ENCODE measurements at regions not wholly inside any gene's neighbourhood (a gene's known extent, or its start where the extent isn't known, plus 50 kb on each side); places are given as distances from the start of the nearest gene placed in this dataset.
"Not testable (repeated sequence)": the region's sequence is repeated elsewhere in the genome, so short reads cannot be mapped to it uniquely, and the experiment has no call there.

DNA sequence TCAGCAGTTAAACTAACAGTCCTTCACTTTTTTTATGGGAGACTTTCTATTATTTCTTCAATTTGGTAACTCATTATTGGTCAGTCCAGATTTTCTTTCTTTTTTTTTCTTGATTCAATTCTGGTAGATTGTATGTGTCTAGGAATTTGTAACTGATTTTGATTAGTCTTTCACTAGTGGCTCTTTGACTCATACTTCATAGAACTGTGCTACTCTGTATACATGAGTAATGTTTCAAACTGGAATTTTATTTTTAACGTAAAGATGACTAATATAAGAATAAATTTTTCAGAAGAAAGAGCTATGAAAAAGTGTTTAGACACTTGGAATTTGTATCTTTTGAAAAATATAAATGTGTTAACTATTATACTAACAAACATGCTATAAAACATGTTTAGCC lies 813.0 kb downstream of the TRAM1L1 start:
- no peak for DNase-seq

DNA sequence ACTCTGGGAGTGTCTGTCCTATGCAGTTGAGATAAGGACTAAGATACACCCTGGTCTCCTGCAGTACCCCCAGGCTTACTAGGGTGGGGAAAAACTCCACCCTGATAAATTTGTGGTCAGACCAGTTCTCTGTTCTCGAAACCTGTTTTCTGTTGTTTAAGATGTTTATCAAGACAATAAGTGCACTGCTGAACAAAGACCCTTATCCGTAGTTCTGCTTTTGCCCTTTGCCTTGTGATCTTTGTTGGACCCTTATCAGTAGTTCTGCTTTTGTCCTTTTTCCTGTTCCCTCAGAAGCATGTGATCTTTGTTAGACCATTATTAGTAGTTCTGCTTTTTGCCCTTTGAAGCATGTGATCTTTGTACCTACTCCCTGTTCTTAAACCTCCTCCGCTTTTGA lies 824.4 kb downstream of the TRAM1L1 start:
- not testable (repeated sequence) for DNase-seq

DNA sequence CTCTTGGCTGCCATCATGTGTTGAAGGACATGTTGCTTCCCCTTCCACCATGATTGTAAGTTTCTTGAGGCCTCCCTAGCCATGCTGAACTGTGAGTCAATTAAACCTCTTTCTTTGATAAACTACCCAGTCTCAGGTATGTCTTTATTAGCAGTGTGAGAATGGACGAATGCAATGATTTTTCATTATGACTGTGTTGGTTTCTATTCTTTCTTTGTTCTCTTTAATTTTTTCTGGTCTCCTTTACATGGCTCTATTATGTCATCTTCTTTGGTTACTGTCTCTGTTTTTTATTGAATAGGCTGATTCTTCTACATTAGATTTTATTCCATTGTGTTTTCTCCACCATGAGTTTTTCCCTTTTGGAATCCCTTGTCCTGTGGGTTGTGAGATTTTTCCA lies 840.6 kb downstream of the TRAM1L1 start:
- no peak for DNase-seq

DNA sequence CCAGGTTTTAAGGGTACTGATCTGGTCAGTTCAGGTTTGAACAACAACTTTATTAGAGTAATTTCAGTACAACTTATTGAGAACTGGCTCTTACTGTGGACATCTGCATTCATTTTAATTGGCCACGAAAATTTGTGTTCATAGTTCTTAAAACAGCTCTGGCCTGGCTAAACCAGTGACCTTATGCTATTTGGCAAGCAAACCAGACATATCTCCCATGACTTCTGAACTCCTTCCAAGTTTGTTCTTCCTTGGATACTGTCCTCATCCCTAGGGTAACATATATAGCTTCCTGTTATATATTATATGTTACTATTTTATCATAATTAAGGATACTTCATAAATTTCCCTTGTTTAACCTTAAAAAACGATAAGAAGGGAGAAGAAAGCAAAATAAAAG lies 841.9 kb downstream of the TRAM1L1 start:
- DNase-seq: no peak

DNA sequence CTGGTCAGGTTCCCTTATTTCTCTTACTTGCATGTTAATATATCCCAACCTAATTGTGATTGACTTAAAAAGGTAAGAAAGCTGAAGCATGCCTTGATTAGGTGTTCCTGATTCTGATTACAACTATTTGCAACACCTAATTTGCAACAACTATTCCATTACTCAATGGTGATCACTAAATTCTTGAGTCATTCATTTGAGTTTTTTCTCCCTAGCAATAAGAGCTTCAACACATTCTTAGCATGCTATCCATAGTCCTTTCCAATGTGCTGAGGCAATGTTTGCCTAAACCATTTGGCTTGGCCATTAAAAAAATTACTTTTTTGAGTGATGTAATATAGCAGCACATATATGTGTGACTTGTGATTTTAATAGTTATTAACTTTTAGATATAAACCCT lies 851.4 kb downstream of the TRAM1L1 start:
- DNase-seq: no peak

DNA sequence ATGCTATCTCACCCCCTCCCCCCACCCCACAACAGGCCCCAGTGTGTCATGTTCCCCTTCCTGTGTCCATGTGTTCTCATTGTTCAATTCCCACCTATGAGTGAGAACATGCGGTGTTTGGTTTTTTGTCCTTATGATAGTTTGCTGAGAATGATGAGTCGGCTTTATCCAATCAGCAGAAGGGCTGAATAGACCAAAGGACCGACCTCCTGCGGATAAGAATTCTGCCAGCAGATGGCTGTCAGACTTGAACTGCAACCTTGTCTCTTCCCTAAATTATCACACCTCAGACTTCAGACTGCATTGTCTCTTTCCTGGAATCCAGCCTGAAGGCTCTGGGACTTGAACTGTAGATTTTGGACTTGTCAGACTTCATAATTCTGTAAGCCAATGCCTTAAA lies 853.4 kb downstream of the TRAM1L1 start:
- not testable (repeated sequence) for DNase-seq

DNA sequence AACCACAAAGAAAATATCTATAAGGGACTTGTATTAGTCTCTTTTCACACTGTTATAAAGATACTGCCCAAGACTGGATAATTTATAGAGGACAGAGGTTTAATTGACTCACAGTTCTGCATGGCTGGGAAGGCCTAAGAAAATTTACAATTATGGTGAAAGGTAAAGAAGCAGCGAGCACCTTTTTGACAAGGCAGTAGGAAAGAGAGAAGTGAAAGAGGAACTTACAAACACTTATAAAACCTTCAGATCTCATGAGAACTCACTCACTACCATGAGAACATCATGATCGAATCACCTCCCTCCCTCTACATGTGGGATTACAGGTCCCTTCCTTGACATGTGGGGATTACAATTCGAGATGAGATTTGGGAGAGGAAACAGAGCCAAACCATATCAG lies 856.0 kb downstream of the TRAM1L1 start:
- no peak for DNase-seq

DNA sequence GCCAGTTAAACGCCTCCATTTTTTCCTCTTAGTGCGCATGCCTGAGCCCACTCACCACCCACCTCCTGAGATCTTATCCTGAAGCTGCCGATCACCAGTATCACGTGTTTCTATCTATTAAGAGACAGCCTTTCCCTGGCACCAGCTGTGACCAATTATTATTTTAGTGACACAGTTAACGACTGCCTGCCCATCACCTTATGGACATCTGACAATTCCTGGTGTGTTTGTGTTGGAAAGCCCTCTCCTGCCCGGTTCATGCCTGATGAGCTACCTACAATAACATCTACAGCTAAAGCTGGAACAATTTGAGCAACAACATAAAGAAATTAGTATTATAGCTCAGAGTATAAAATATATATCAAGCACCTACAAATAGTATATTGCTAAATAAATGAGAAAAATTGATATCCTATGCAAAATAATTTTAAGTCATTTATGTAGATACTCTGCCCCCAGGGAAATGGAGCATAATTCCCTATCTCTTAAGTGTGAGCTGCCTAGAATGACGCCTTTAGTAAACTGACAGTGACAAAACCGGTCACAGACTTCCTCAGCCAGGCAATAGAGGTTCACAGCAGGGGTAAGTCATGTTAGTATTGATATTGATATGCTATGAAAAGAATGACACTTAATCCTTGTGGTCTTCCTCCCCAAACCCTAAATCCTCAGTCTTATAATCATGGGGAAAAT lies 862.2 kb downstream of the TRAM1L1 start:
- no peak for DNase-seq

DNA sequence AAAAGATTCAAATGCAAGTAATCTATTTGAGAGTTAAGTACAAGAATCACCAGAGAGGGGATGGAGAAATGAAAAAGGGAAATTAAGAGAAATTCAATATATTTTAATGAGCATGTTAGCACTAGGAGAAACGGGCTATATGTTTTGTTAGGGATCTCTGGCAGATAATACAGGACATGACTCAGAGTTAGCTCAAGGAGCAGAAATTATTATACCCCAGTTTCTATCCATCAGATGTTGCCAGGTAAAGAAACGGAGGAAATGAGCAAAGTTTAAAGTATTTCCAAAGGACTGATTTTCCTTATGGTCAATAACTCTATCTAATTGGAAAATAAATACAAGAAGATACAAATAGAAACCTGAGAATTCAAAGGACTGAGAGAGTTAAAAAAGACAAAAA lies 867.6 kb downstream of the TRAM1L1 start:
- no peak for DNase-seq

DNA sequence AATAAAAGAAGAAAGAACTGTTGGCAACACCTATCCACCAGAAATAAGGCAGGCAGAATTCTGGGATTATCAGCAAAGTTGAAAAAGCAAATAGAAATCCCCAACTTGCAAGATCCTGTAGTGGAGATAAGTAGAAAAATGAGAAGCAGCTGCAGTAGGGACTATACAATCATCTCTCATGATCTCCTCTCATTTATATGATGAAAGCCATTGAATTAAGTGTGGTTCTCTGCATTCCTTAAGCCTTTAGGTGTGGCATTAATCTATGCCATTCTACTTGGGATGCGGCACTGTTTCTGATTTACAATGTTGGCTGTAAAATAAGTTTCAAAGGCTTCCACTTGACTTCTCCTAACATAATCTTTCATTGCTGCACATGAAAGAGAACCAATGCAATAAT lies 869.8 kb downstream of the TRAM1L1 start:
- no peak for DNase-seq

DNA sequence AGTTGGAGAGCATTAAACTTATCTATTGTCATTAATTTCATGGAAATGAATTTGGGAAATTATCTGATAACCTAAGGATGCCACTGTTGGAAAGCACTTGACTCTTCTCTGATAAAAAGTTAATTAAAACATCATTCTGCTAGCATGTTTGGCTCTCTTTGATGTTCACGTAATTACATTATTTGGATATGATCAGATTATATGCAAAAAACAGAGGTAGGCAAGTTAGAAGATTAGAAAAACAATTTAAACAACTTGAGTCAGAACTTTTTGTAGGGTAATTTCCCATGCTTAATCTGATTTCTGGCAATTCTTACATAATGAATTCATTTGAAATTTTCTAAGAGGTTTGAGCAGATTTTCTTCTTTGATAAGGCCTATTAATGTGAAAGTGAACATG lies 882.9 kb downstream of the TRAM1L1 start:
- DNase-seq: no peak

DNA sequence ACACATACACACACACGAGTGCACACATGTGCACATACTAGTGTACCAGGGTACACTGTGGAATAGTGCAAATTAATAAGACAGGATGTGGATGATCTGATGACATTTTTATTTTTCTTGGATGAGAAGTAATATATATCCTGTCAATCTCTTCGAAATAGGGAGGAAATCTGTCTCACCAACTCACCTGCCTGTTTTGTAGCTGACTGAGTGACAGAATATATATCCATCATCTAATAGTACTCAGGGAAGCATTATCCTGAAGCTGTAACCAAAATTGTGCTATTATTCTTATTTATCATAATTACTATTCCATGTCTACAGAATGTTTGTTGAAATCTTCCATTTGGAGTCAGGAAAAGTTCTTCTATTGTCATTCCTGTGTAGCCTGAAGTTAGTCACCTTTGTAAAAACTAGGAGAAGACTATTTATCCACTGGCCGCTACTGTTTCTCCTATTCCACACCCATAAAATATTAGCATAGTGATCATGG lies 888.0 kb downstream of the TRAM1L1 start:
- DNase-seq: no peak

DNA sequence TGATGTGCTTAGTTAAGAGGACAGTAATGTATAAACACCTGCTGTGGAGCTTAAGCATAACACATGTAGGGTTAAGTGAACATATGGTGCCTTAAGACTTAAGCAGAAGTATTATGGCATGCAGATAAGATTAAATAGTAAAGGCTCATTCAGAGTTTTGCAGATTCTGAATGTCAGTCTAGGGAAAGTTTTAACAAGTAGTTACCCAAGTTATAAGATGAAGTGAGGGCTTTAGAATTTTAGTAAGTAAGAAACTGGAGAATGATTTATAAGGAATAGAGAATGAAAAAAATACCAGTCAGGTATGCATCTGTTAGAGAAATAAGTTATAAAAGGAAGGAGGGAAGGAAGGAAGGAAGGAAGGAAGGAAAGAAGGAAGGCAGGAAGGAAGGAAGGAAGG lies 902.1 kb downstream of the TRAM1L1 start:
- DNase-seq: no peak

DNA sequence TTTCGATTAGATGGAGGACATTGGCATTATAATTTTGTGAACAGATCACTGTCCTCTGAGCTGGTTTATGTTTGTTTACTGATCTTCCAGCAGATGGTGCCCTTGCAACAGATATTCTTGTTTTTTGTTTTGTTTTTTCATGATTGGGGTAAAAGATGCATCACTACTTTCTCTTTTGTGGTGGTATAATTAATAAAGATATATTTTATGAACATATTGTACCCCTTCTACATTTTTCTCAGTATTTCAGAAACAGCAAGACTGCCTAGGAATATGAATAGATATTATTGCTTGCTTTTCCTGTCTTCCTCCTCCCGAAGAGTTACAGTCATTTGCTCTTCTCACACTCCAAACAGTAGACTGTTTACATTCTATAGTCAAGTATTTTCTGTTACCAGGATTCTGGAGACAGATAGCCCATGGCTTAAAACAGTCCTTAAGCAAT lies 905.2 kb downstream of the TRAM1L1 start:
- DNase-seq: no peak

DNA sequence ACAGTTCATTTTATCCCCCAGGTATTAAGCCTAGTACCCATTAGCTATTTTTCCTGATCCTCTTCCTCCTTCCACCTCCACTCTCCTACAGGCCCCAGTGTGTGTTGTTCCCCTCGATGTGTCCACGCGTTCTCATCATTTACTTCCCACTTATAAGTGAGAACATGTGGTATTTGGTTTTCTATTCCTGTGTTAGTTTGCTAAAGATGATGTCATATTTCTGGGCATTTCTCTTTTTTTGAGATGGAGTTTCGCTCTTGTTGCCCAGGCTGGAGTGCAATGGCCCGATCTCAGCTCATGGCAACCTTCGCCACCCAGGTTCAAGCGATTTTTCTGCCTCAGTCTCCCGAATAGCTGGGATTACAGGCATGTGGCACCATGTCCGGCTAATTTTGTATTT lies 934.0 kb downstream of the TRAM1L1 start:
- DNase-seq: not testable (repeated sequence)

DNA sequence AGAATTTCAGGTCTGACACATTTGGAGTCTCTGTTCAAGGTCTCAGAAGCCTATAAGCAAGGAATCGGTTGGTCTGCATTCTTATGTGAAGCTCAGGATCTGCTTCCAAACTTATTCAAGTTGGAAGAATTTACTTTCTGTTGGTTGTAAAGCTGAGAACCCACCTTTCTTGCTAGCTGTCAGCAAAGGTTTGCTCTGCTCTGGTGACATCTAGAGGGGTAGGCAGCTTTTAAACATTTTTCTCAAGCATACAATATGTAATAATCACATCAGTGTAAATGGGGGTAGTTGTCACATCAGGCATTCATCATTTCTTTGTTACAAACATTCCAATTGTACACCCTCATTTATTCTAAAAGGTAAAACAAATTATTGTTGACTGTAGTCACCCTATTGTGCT lies 935.2 kb downstream of the TRAM1L1 start:
- no peak for DNase-seq

DNA sequence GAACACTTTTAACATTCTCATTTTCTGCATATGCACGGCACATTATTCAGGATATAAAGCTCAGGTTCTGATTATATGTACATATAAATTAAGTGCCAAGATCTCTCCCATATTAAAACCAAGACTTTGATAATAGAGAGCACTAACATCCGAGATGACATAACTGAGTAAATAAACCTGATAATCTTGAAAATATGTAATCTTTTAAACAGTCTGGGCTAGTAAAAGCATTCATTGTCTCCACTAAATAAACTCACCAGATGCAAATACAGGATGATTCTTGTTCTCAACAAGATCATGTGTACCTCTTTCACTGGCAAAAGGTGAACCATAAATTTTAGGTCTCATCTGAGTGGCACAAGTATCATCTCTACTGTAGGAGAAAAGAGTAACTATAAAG lies 942.2 kb downstream of the TRAM1L1 start:
- DNase-seq: no peak

DNA sequence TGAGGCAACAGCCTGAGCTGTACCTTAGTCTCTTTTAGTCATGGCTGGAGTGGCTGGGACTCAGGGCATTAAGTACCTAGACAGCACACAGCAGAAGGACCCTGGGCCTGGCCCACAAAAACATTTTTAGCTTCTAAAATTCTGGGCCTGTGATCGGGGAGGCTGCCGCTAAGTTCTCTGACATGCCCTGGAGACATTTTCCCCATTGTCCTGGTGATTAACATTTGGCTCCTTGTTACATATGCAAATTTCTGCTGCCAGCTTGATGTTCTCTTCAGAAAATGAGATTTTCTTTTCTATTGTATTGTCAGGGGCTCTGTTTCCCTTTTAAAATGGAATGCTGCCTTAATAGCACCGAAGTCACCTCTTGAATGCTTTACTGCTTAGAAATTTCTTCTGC lies 952.4 kb downstream of the TRAM1L1 start:
- no peak for DNase-seq

DNA sequence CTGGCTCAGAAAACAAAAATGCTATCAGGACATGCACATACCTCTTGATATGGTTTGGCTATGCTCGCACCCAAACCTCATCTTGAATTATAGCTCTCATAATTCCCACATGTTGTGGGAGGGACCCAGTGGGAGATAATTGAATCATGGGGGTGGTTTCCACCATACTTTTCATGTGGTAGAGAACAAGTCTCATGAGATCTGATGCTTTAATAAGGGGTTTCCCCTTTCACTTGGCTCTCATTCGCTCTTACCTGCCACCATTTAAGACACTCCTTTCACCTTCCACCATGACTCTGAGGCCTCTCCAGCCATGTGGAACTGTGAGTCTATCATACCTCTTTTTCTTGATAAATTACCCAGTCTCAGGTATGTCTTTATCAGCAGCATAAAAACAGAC lies 958.6 kb downstream of the TRAM1L1 start:
- no peak for DNase-seq

DNA sequence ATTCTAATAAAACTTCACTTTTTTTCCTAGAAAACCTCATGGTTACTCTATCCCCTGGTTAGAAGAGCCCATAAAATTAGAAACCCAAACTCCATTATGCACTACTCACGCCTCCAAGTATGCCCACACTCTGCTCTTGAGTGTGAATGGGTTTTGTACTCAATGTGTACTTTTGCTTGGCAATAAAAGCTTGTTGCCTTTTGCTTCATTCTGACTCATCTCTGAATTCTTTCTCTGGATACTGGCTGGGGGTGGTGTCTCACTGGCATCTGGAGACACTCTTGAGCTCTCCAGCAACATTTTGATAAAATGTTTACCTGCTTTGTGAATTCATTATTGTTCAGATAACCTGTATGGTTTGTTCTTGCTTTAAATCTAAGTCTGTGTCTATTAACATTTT lies 963.3 kb downstream of the TRAM1L1 start:
- DNase-seq: no peak

DNA sequence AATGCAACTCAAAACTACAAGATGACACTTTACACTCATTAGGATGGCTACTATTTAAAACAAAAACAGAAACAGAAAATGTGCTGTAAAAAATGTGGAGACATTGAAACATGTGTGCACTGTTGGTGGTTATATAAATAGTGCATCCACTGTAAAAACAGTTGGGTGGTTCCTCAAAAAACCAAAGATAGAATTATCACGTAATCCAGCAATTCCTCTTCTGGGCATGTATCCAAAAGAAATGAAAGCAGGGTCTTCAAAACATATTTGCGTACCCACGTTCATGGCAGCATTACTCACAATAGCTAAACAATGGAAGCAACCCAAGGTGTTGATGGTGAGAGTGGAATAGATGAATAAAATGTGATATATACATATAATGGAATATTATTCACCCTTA lies 967.2 kb downstream of the TRAM1L1 start:
- no peak for DNase-seq

DNA sequence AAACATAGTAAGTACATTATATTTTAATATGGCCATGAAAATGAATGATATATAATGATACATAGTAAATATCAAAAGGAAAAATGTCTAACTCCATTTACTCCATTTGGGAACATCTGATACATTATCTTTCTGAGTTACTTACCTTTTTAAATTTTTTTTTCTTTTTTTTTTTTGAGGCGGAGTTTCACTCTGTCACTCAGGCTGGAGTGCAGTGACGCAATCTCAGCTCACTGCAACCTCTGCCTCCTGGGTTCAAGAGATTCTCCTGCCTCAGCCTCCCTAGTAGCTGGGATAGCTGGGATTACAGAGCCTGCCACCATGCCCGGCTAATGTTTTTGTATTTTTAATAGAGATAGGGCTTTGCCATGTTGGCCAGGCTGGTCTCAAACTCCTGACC lies 972.5 kb downstream of the TRAM1L1 start:
- not testable (repeated sequence) for DNase-seq

DNA sequence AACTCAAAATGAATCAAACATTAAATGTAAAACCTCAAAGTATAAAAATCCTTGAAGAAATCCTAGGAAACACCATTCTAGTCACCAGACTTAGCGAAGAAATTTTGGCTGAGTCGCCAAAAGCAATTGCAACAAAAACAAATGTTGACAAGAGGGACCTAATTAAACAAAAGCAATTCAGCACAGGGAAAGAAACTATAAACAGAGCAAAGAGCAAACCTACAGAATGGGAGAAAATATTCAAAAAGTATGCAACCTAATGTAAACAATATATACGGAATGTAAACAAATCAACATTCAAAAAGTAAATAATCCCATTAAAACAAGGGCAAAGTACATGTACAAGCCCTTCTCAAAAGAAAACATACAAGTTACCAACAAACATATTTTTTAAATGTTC lies 974.7 kb downstream of the TRAM1L1 start:
- DNase-seq: no peak

DNA sequence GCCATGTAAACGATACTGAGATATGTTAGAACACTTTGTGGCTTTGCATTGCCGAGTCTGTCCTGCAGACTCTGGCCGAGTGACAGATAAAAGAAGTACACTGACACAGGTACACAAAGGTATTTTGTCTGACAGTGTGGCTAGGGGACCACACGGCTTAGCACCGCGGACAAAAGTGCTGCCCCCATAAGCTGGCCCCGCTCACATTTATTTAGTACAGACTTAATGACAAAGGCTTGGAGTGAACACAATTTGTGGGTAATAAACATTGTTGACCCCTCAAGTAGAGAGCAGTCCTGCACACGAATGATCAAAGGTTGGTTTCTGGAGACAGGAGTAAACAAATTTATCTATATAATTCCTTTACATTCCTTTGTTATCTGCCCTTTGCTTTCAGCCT lies 976.8 kb downstream of the TRAM1L1 start:
- DNase-seq: no peak

DNA sequence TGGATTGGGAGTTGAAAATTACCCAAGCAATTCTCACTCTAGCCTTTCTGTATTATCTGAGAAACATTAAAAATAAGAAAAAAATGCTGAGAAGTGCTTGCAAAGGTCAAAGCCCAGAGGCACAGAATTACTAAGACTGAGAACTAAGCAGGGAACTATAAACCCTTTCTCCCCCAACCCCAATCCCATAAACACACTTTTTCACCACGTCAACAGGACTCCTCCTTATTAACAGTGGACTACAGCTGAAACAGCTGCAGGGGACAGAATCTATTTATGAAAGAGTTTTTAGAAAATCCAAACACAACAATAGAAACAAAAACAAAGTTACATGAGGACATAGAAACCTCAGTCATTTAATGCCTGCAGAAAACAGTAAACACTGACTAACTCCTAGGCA lies 984.1 kb downstream of the TRAM1L1 start:
- DNase-seq: no peak

Measured in NK-92 treated with Interleukin-12 subunit alpha and Interleukin-12 subunit beta, amount 100 ng/mL, for 24 hours (cell line).